IMR-90 (cell line): ENCODE measurements at regions not wholly inside any gene's neighbourhood (a gene's known extent, or its start where the extent isn't known, plus 50 kb on each side); places are given as distances from the start of the nearest gene placed in this dataset.

Experiments used
- ATAC-seq: fragments of 200-7000 bp; cut with Tn5 transposase; 2 replicates; pipeline ENCODE4 v1.9.1; 2020; ENCODE audit warnings: low read depth, mild to moderate bottlenecking, moderate library complexity
- BruUV-seq: library from RNA; stranded (reverse); fragments of 400-500 nt; replicated peaks from 2 replicates; lab custom pipeline; 2021; lab: Mats Ljungman, UMichigan
- CTCF ChIA-PET: fragments of 300-600 bp; formaldehyde crosslinking; extraction: SDS; loops from one replicate; lab custom pipeline; 2021; ENCODE audit warnings: antibody characterized with exemption; lab: Yijun Ruan, JAX
- POLR2A ChIA-PET: fragments of 300-600 bp; sonication (Branson Sonifier 250); formaldehyde crosslinking; loops from one replicate; lab custom pipeline; 2022; ENCODE audit warnings: antibody characterized with exemption; ENCODE audit not compliant: unreplicated experiment; lab: Charles Lee
- DNase-seq: peaks from one replicate; pipeline ENCODE4 v3.0.0; 2013
- H2AFZ ChIP-seq: replicated peaks from 2 replicates; pipeline ENCODE3; 2013; ENCODE audit warnings: low read length, mild to moderate bottlenecking; ENCODE audit not compliant: poor library complexity
- H2AK5ac ChIP-seq: 2 replicates; pipeline ENCODE4 v1.6.1; 2013; ENCODE audit warnings: low read depth, low read length, inconsistent platforms
- H2AK9ac ChIP-seq: replicated peaks from 2 replicates; pipeline ENCODE3; 2013; ENCODE audit warnings: mild to moderate bottlenecking, low read depth, low read length, moderate library complexity; ENCODE audit not compliant: poor library complexity
- H2BK120ac ChIP-seq: 2 replicates; pipeline ENCODE4 v1.6.1; 2013; ENCODE audit warnings: low read depth, low read length, inconsistent platforms
- H2BK15ac ChIP-seq: 3 replicates; pipeline ENCODE4 v1.6.1; 2013; ENCODE audit warnings: low read depth, low read length, inconsistent platforms
- H2BK20ac ChIP-seq: 2 replicates; pipeline ENCODE4 v1.6.1; 2013; ENCODE audit warnings: low read depth, mild to moderate bottlenecking, inconsistent platforms, low read length, moderate library complexity
- H2BK5ac ChIP-seq: 2 replicates; pipeline ENCODE4 v1.6.1; 2013; ENCODE audit warnings: mild to moderate bottlenecking, low read depth, low read length, inconsistent platforms; ENCODE audit not compliant: poor library complexity, severe bottlenecking
- H3K14ac ChIP-seq: replicated peaks from 2 replicates; pipeline ENCODE4 v1.6.1; 2013; ENCODE audit warnings: low read depth, low read length, inconsistent platforms
- H3K18ac ChIP-seq: 2 replicates; pipeline ENCODE4 v1.6.1; 2013; ENCODE audit warnings: low read depth, low read length, control low read depth
- H3K23ac ChIP-seq: 2 replicates; pipeline ENCODE4 v1.6.1; 2013; ENCODE audit warnings: low read depth, low read length, inconsistent platforms
- H3K27ac ChIP-seq: 2 replicates; pipeline ENCODE4 v1.5.1; 2013; ENCODE audit warnings: mild to moderate bottlenecking, control low read depth, low read length; ENCODE audit not compliant: insufficient read depth
- H3K27me3 ChIP-seq: 2 replicates; pipeline ENCODE4 v1.6.1; 2013; ENCODE audit warnings: low read length; ENCODE audit not compliant: control insufficient read depth, insufficient read depth
- H3K36me3 ChIP-seq: 2 replicates; pipeline ENCODE4 v1.6.1; 2013; ENCODE audit warnings: low read length, mixed read lengths; ENCODE audit not compliant: control insufficient read depth, insufficient read depth
- H3K4ac ChIP-seq: 2 replicates; pipeline ENCODE4 v1.6.1; 2013; ENCODE audit warnings: low read depth, low read length, inconsistent platforms
- H3K4me1 ChIP-seq: 2 replicates; pipeline ENCODE4 v1.6.1; 2013; ENCODE audit warnings: low read length, mixed read lengths; ENCODE audit not compliant: control insufficient read depth, insufficient read depth
- H3K4me2 ChIP-seq: 2 replicates; pipeline ENCODE4 v1.6.1; 2013; ENCODE audit warnings: low read depth, mild to moderate bottlenecking, control low read depth, low read length, moderate library complexity
- H3K4me3 ChIP-seq: 2 replicates; pipeline ENCODE4 v1.5.1; 2013; ENCODE audit warnings: low read depth, mild to moderate bottlenecking, control low read depth, low read length, moderate library complexity; ENCODE audit not compliant: insufficient read depth
- H3K56ac ChIP-seq: 2 replicates; pipeline ENCODE4 v1.6.1; 2013; ENCODE audit warnings: low read length, inconsistent platforms; ENCODE audit not compliant: insufficient read depth; ENCODE audit errors: extremely low read depth
- H3K79me1 ChIP-seq, 2 experiments: 2 replicates each; pipeline ENCODE4 v1.6.1; 2013; ENCODE audit warnings: low read length in 2 of 2, inconsistent platforms in 1 of 2, low read depth in 1 of 2
- H3K9ac ChIP-seq: 2 replicates; pipeline ENCODE4 v1.6.1; 2013; ENCODE audit warnings: low read depth, low read length, control low read depth
- H3K9me1 ChIP-seq: 2 replicates; pipeline ENCODE4 v1.6.1; 2013; ENCODE audit warnings: low read length, inconsistent platforms; ENCODE audit not compliant: insufficient read depth
- H3K9me3 ChIP-seq: 2 replicates; pipeline ENCODE4 v1.6.1; 2013; ENCODE audit warnings: low read length; ENCODE audit not compliant: control insufficient read depth, insufficient read depth
- H4K20me1 ChIP-seq: 2 replicates; pipeline ENCODE4 v1.6.1; 2013; ENCODE audit warnings: low read length, inconsistent platforms; ENCODE audit not compliant: insufficient read depth
- H4K5ac ChIP-seq: 2 replicates; pipeline ENCODE4 v1.6.1; 2013; ENCODE audit warnings: mild to moderate bottlenecking, low read depth, low read length, control low read depth
- H4K8ac ChIP-seq, 2 experiments: 2 replicates each; pipeline ENCODE4 v1.6.1; 2013; ENCODE audit warnings: low read depth in 2 of 2, low read length in 2 of 2, control low read depth in 1 of 2, inconsistent platforms in 1 of 2
- H4K91ac ChIP-seq: 2 replicates; pipeline ENCODE4 v1.6.1; 2013; ENCODE audit warnings: low read depth, low read length, inconsistent platforms; ENCODE audit not compliant: insufficient read depth
- BHLHE40 ChIP-seq: fragments of 150-350 bp; IDR thresholded peaks from 2 replicates; pipeline ENCODE4 v1.6.1; 2016; ENCODE audit warnings: mild to moderate bottlenecking, low read depth, low read length
- NFE2L2 ChIP-seq: fragments of 150-350 bp; IDR thresholded peaks from 2 replicates; pipeline ENCODE4 v1.6.1; 2016; ENCODE audit warnings: low read depth, mild to moderate bottlenecking, low read length
- RFX5 ChIP-seq: IDR thresholded peaks from 2 replicates; pipeline ENCODE4 v1.8.0; 2012; ENCODE audit warnings: low read depth, mild to moderate bottlenecking, low read length, moderate library complexity
- SMC3 ChIP-seq: fragments of 150-350 bp; IDR thresholded peaks from 2 replicates; pipeline ENCODE4 v1.6.1; 2016; ENCODE audit warnings: low read depth, mild to moderate bottlenecking, antibody characterized with exemption, low read length, moderate library complexity
- WGBS, 2 experiments: methylation state at CpG; one replicate each; pipeline versions ENCODE4 v1.1.5 to v1.1.7; 2013; ENCODE audit warnings: missing lambda C conversion rate in 2 of 2; ENCODE audit not compliant: insufficient read length in 1 of 2; ENCODE audit errors: extremely low coverage in 2 of 2; 5-methylcytosine and 5-hydroxymethylcytosine counted together
- dilution Hi-C: fragments of 300-500 bp; cut with HindIII; formaldehyde crosslinking; loops from one replicate; pipeline ENCODE4 v1.14.3; 2018; ENCODE audit warnings: low sequenced_read_pairs; ENCODE audit not compliant: unreplicated experiment
- in situ Hi-C: fragments of 300-500 bp; cut with MboI; formaldehyde crosslinking; loops from 3 replicates; pipeline ENCODE4 v1.14.3; 2019; ENCODE audit warnings: low sequenced_read_pairs, inconsistent platforms, mixed read lengths
- intact Hi-C: fragments of 100-400 bp; cut with micrococcal nuclease; formaldehyde crosslinking; loops from 2 replicates; pipeline ENCODE4 v1.10.0; 2022
- TF ChIP-seq, protein P1 (sequence below): fragments of 150-350 bp; IDR thresholded peaks from 2 replicates; pipeline ENCODE4 v1.6.1; 2017; ENCODE audit warnings: mild to moderate bottlenecking, antibody characterized with exemption, low read length, low read depth

DNA sequence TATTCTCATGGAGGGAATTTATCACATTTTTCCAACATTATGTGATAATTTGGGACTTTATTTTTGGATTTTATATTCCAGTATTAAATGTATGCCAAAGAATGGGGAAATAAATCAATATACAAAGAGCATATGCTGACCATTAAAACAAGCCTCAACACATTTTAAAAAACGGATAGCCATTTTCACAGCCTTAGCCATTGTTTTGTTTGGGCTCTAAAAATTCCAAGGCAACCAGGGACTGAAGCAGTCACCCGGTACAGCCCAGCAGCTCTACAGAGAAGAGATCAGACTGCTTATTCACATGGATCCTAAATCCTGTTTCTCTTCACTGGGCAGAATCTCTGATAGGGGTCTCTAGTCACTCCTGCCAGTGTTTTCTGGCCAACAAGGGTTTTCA, 150.2 kb upstream of the OGFRL1 start:
- H3K9me1 ChIP-seq, result no peaks in the 10 kb centered on the region
- no peaks in the 10 kb centered on the region for H3K36me3 ChIP-seq
- no peak overlapping the region for H2BK5ac ChIP-seq
- ChIA-PET CTCF (no interaction called here), POLR2A (no interaction called here)
- TF ChIP-seq, protein P1, sequence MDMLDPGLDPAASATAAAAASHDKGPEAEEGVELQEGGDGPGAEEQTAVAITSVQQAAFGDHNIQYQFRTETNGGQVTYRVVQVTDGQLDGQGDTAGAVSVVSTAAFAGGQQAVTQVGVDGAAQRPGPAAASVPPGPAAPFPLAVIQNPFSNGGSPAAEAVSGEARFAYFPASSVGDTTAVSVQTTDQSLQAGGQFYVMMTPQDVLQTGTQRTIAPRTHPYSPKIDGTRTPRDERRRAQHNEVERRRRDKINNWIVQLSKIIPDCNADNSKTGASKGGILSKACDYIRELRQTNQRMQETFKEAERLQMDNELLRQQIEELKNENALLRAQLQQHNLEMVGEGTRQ, result no peak
- TF ChIP-seq NFE2L2, result no peak
- TF ChIP-seq SMC3, result no peak
- no peak for TF ChIP-seq BHLHE40
- TF ChIP-seq RFX5, result no peak
- no peaks in the 10 kb centered on the region for H4K20me1 ChIP-seq
- H4K91ac ChIP-seq, result no peak overlapping the region
- H3K27me3 ChIP-seq, result no peaks in the 10 kb centered on the region; the same call in 1 of the 2 replicates
- H3K79me1 ChIP-seq, result no peaks in the 10 kb centered on the region
- no peak overlapping the region for H2BK120ac ChIP-seq
- in situ Hi-C loops (no loop called here), intact Hi-C loops (no loop called here), dilution Hi-C loops (no loop called here)
- H3K27ac ChIP-seq, result no peak overlapping the region
- BruUV-seq, result no TSS peak
- 29% methylated on average over 1 of the region's 2 CpGs; no CpG with 5 or more reads in 1 of the 2 experiments for WGBS, 2 experiments
- H4K8ac ChIP-seq, result no peak overlapping the region
- H4K5ac ChIP-seq, result no peak overlapping the region
- no peaks in the 10 kb centered on the region for H3K4me1 ChIP-seq
- no peak overlapping the region for H2AK9ac ChIP-seq
- H3K4me3 ChIP-seq, result no peak overlapping the region
- H3K9me3 ChIP-seq, result no peaks in the 10 kb centered on the region
- no peak overlapping the region for H3K23ac ChIP-seq
- H3K18ac ChIP-seq, result no peak overlapping the region
- H2AK5ac ChIP-seq, result no peak overlapping the region
- no peak overlapping the region for H3K14ac ChIP-seq
- H2AFZ ChIP-seq, result no peak overlapping the region
- H3K4ac ChIP-seq, result no peak overlapping the region
- H3K4me2 ChIP-seq, result no peak overlapping the region
- DNase-seq (no peak), ATAC-seq (no peak)
- H3K9ac ChIP-seq, result no peak overlapping the region
- H3K56ac ChIP-seq, result no peak overlapping the region
- H2BK15ac ChIP-seq, result no peak overlapping the region
- H2BK20ac ChIP-seq, result no peak overlapping the region
